Bronchial epithelial cell (primary cell): ENCODE measurements at regions not wholly inside any gene's neighbourhood (a gene's known extent, or its start where the extent isn't known, plus 50 kb on each side); places are given as distances from the start of the nearest gene placed in this dataset.

Experiments used
- DNase-seq: peaks from one replicate; pipeline ENCODE4 v3.0.0-alpha.2; 2010; ENCODE audit warnings: low read depth
- FAIRE-seq: peaks from 2 replicates; lab custom pipeline; 2011; peaks lifted over from hg19 to GRCh38; lab: Jason Lieb, UNC
- H3K27me3 ChIP-seq: 2 replicates; pipeline ENCODE4 v1.5.1; 2011; ENCODE audit warnings: low read length; ENCODE audit not compliant: control insufficient read depth, insufficient read depth
- H3K36me3 ChIP-seq: 2 replicates; pipeline ENCODE4 v1.5.1; 2011; ENCODE audit warnings: low read length; ENCODE audit not compliant: control insufficient read depth, insufficient read depth
- H3K4me3 ChIP-seq: 2 replicates; pipeline ENCODE4 v1.5.1; 2011; ENCODE audit warnings: mild to moderate bottlenecking, low read depth, low read length, control low read depth
- CTCF ChIP-seq: IDR thresholded peaks from 2 replicates; pipeline ENCODE4 v1.5.1; 2011; ENCODE audit warnings: mild to moderate bottlenecking, moderate library complexity, low read length, control low read depth, inconsistent platforms; ENCODE audit not compliant: insufficient read depth, severe bottlenecking

GRCh38 chr6:8274226-8274625 is 161.1 kb downstream of the SLC35B3 start:
- H3K36me3 ChIP-seq, result no peaks in the 10 kb centered on the region
- DNase-seq (no peak), FAIRE-seq (no peak)
- no peaks in the 10 kb centered on the region for H3K27me3 ChIP-seq
- no peak overlapping the region for H3K4me3 ChIP-seq
- TF ChIP-seq CTCF, result no peak

- H3K36me3 ChIP-seq, result no peaks in the 10 kb centered on the region
- no peaks in the 10 kb centered on the region for H3K27me3 ChIP-seq
- no peak for TF ChIP-seq CTCF
- DNase-seq, result no peak
- no peak for FAIRE-seq
- H3K4me3 ChIP-seq, result no peak overlapping the region
These were observed 165.4 kb downstream of the SLC35B3 start for GRCh38 chr6:8269872-8270454.

GRCh38 chr6:8269094-8269493 is 166.3 kb downstream of the SLC35B3 start:
- H3K4me3 ChIP-seq, result no peak overlapping the region
- no peaks in the 10 kb centered on the region for H3K36me3 ChIP-seq
- H3K27me3 ChIP-seq, result no peaks in the 10 kb centered on the region
- no peak for TF ChIP-seq CTCF
- DNase-seq (no peak), FAIRE-seq (no peak)

GRCh38 chr6:8268606-8269005 is 166.3 kb upstream of the EEF1E1 start:
- DNase-seq, result no peak
- no peaks in the 10 kb centered on the region for H3K27me3 ChIP-seq
- no peak for FAIRE-seq
- H3K36me3 ChIP-seq, result no peaks in the 10 kb centered on the region
- no peak overlapping the region for H3K4me3 ChIP-seq
- no peak for TF ChIP-seq CTCF

- TF ChIP-seq CTCF, result no peak
- no peaks in the 10 kb centered on the region for H3K27me3 ChIP-seq
- DNase-seq, result peak; percentile 66
- no peaks in the 10 kb centered on the region for H3K36me3 ChIP-seq
- peak; percentile 40 for FAIRE-seq
- H3K4me3 ChIP-seq, result no peak overlapping the region
These were observed 165.8 kb upstream of the EEF1E1 start for GRCh38 chr6:8268156-8268555.

GRCh38 chr6:8260610-8261009 is 158.3 kb upstream of the EEF1E1 start:
- FAIRE-seq (no peak), DNase-seq (no peak)
- Histone ChIP-seq H3K27me3 (no peaks in the 10 kb centered on the region), H3K4me3 (no peak overlapping the region), H3K36me3 (no peaks in the 10 kb centered on the region)
- no peak for TF ChIP-seq CTCF
